ENCODE measurements at regions not wholly inside any gene's neighbourhood (a gene's known extent, or its start where the extent isn't known, plus 50 kb on each side); places are given as distances from the start of the nearest gene placed in this dataset.

DNA sequence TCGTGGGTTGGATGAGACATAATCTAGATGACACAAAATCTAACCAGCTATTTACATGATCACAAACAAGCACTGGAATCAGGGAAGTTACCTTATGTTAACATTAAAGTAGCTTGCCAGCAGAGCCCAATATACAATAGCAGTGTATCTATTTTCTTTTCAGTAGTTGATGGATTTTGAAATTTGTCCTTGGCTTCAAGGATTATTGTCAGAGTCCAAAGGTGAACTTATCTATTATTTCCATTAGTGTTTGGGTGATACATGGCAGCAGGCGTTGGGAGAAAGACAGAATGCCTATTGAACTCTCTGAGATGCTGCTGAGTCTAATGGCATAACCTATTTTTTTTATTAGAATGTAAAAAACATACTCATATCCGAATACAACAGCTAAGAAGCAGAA, 223.2 kb upstream of the ACTBL2 start:
- TF ChIP-seq POLR2AphosphoS5 (IDR thresholded peaks at IDR 0.05; ENCODE audit: borderline replicate concordance, low read depth, low read length) (no peak), EZH2 (IDR thresholded peaks at IDR 0.05) (no peak)

All from SK-N-MC (cell line).